Left lung (tissue), 4 donors: ENCODE measurements at regions not wholly inside any gene's neighbourhood (a gene's known extent, or its start where the extent isn't known, plus 50 kb on each side); places are given as distances from the start of the nearest gene placed in this dataset.

Experiments
- ATAC-seq: fragments of 200-7000 bp; cut with Tn5 transposase; one replicate; pipeline ENCODE4 v1.9.1; 2020; ENCODE audit warnings: moderate library complexity
- DNase-seq, 4 donors: peaks; one replicate each; pipeline ENCODE4 v3.0.0-alpha.2; 2013 to 2020
- H3K27ac ChIP-seq, 2 donors: fragments of 200-600 bp; sonication (generic) in 1 of 2; one replicate each; pipeline versions ENCODE4 v1.5.0 to v1.8.0; 2020 to 2021
- H3K27me3 ChIP-seq, 2 donors: fragments of 200-600 bp; sonication (generic) in 1 of 2; one replicate each; pipeline versions ENCODE4 v1.5.0 to v1.8.0; 2020 to 2021
- H3K36me3 ChIP-seq, 2 donors: fragments of 200-600 bp; sonication (generic) in 1 of 2; one replicate each; pipeline versions ENCODE4 v1.5.0 to v1.8.0; 2020 to 2021
- H3K4me1 ChIP-seq, 2 donors: fragments of 200-600 bp; one replicate each; pipeline ENCODE4 v1.8.0; 2021
- H3K4me3 ChIP-seq, 2 donors: fragments of 200-600 bp; sonication (generic) in 1 of 2; one replicate each; pipeline versions ENCODE4 v1.5.0 to v1.8.0; 2020 to 2021; ENCODE audit warnings: mild to moderate bottlenecking in 1 of 2
- H3K9me3 ChIP-seq, 2 donors: fragments of 200-600 bp; sonication (generic) in 1 of 2; one replicate each; pipeline versions ENCODE4 v1.5.0 to v1.8.0; 2020 to 2021
- intact Hi-C, 2 donors: fragments of 100-400 bp; cut with DNase I; formaldehyde crosslinking; loops; one replicate each; pipeline versions ENCODE4 v1.11.2 to v1.14.2; 2022
- TF ChIP-seq, protein P1 (sequence below), 2 donors: fragments of 200-600 bp; sonication (generic) in 1 of 2; IDR thresholded peaks; one replicate each; pipeline versions ENCODE4 v1.5.0 to v1.8.0; 2021; ENCODE audit warnings: antibody characterized with exemption in 2 of 2
- donor health status: DM: no; HTN: yes; CAD: no.
- donor health status: DM: no; HTN: no; CAD: no.

DNA sequence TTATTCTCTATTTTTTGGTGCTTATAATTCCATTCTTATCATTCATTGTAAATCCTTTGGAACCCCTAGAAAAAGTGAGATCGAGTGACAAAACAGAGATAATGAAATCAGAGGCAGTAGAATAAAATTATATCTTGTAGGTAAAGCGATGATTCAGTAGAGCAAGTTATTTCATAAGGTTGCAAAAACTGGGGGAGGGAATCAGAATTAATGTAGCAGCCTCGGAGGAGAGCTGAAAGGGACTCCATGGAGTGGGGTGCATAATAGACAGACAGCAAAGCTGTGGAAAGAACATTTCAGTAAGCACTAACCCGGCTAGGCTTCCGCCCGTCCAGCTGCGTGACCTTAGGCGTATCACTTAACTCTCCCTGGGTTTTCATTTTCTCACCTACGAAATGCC, 289.7 kb downstream of the EN1 start:
- H3K27ac ChIP-seq, result no peak overlapping the region
- no peaks in the 10 kb centered on the region for H3K9me3 ChIP-seq
- H3K4me3 ChIP-seq, result no peak overlapping the region
- H3K4me1 ChIP-seq, result no peaks in the 10 kb centered on the region
- DNase-seq (no peak), ATAC-seq (no peak)
- no peaks in the 10 kb centered on the region for H3K27me3 ChIP-seq
- H3K36me3 ChIP-seq, result no peaks in the 10 kb centered on the region
- intact Hi-C loops, result no loop called here
- TF ChIP-seq, protein P1, sequence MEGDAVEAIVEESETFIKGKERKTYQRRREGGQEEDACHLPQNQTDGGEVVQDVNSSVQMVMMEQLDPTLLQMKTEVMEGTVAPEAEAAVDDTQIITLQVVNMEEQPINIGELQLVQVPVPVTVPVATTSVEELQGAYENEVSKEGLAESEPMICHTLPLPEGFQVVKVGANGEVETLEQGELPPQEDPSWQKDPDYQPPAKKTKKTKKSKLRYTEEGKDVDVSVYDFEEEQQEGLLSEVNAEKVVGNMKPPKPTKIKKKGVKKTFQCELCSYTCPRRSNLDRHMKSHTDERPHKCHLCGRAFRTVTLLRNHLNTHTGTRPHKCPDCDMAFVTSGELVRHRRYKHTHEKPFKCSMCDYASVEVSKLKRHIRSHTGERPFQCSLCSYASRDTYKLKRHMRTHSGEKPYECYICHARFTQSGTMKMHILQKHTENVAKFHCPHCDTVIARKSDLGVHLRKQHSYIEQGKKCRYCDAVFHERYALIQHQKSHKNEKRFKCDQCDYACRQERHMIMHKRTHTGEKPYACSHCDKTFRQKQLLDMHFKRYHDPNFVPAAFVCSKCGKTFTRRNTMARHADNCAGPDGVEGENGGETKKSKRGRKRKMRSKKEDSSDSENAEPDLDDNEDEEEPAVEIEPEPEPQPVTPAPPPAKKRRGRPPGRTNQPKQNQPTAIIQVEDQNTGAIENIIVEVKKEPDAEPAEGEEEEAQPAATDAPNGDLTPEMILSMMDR (IDR thresholded peaks at IDR 0.05), result no peak

DNA sequence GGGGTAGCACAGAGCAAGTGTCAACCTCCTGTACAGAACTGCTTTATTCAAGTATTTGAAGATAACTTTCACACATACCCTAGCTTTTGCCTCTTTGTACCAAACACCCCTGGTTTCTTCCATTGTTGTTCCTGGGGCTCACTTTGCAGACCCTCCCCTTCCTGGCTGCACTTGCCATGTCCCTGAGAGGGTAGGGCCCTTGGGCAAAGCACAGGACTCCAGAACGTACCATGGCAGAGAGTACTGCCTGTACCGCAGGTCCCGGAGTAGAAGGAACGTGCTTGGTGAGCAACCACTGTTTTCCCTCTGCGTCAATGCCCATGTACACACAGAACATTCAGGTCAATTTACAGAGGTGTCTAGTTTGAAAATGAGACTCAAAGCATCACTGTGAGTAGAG, 290.4 kb downstream of the EN1 start:
- intact Hi-C loops, result no loop called here
- ATAC-seq, result no peak
- no peaks in the 10 kb centered on the region for H3K9me3 ChIP-seq
- H3K27ac ChIP-seq, result no peak overlapping the region
- TF ChIP-seq, protein P1 (IDR thresholded peaks at IDR 0.05), result no peak
- no peaks in the 10 kb centered on the region for H3K27me3 ChIP-seq
- H3K4me1 ChIP-seq, result no peaks in the 10 kb centered on the region
- no peak overlapping the region for H3K4me3 ChIP-seq
- no peak for DNase-seq
- no peaks in the 10 kb centered on the region for H3K36me3 ChIP-seq

DNA sequence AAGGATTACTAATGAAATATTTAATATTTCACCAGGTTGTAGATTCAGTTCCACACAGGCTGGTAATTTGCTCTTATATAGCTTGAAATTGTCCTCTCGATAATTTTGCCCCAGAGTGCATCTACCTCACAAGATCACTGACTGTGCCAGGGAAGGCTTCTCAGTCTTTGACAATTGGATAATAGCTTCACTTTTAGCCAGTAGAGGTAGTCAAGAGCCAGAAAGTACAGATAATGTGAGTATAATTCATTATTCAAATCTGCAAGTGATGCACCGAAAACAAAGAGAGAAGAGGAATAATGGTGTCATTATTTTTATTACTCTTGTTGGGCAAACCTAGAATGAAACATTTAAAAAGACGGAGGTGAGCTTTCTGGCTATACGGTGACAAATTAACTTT, 292.8 kb downstream of the EN1 start:
- Histone ChIP-seq H3K36me3 (no peaks in the 10 kb centered on the region), H3K4me3 (no peak overlapping the region), H3K9me3 (no peaks in the 10 kb centered on the region), H3K27ac (no peak overlapping the region), H3K4me1 (no peaks in the 10 kb centered on the region), H3K27me3 (no peaks in the 10 kb centered on the region)
- no peak for DNase-seq
- intact Hi-C loops, result no loop called here
- TF ChIP-seq, protein P1 (IDR thresholded peaks at IDR 0.05), result no peak
- ATAC-seq, result no peak

DNA sequence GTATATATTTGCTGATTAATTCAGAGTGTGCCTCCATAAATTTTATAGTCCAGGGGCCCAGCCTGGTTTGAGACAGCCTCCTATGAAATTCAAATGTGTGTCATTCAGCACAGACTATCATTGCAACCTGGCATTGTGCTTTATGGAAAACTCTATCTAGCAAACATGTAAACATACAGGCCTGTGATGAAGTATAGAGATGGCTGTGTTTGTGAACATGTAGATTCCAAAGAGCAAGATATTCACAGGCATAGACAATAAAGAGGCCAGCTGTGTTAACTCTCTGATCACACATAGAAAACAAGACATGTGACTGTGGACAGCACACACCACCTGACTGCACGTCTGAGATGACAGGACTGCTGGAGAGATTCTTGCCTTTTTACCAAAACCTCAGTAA, 297.9 kb downstream of the EN1 start:
- intact Hi-C loops, result no loop called here
- no peak for DNase-seq
- Histone ChIP-seq H3K27me3 (no peaks in the 10 kb centered on the region), H3K36me3 (no peaks in the 10 kb centered on the region), H3K4me3 (no peak overlapping the region), H3K27ac (no peak overlapping the region), H3K9me3 (no peaks in the 10 kb centered on the region), H3K4me1 (no peaks in the 10 kb centered on the region)
- TF ChIP-seq, protein P1 (IDR thresholded peaks at IDR 0.05), result no peak
- ATAC-seq, result no peak

DNA sequence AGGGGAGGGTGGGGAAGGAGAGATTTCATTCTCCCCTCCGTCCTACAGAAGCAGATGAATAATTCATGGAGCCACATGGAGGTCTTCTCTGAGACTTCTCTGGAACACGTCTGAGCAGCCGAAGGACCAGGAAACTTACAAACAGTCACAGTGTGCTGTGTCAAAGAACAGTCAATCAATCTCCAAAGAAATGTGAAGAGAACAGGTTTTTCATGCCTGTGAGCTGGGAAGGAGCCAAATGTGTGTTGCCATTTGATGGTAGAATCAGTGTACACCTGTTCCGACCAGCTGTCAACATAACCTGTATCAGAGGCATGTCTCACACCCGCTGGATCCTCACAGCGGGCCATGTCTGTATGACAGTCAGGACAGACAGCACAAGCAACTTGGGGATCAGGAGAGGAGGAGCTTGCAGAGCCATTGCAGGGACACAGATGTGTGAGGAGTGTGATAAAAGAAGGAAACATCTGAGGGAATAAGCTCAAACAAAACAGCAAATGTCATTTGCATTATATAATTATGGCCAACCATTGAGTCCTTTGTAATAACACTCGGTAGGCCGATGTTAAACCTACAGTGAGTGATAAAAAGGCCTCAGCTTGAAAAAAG, 298.5 kb downstream of the EN1 start:
- H3K27ac ChIP-seq, result no peak overlapping the region
- intact Hi-C loops, result no loop called here

More for the DNA sequence above, 298.5 kb downstream of the EN1 start:
- Histone ChIP-seq H3K4me1 (no peaks in the 10 kb centered on the region), H3K4me3 (no peak overlapping the region), H3K36me3 (no peaks in the 10 kb centered on the region), H3K27me3 (no peaks in the 10 kb centered on the region), H3K9me3 (no peaks in the 10 kb centered on the region)
- DNase-seq (no peak), ATAC-seq (no peak)
- TF ChIP-seq, protein P1 (IDR thresholded peaks at IDR 0.05), result no peak
